ENCODE measurements at regions not wholly inside any gene's neighbourhood (a gene's known extent, or its start where the extent isn't known, plus 50 kb on each side); places are given as distances from the start of the nearest gene placed in this dataset.

- Mint-ChIP-seq H3K4me3 (no peak overlapping the region), H3K27ac (no peak overlapping the region), H3K36me3 (ENCODE audit: low read depth) (no peaks in the 10 kb centered on the region), H3K9me3 (peaks cover 3% of the 10 kb centered on the region), H3K4me1 (ENCODE audit: low read depth) (no peaks in the 10 kb centered on the region), H3K27me3 (peaks cover 19% of the 10 kb centered on the region)
- ChIA-PET CTCF (interaction anchor here (0.6 kb wide), 1 partner anchor 360 kb away, joined by 3 read pairs; no protein-coding TSS in a partner anchor), POLR2A (interaction anchor here (0.7 kb wide), 1 partner anchor 104 kb away, joined by 3 read pairs; no protein-coding TSS in a partner anchor)
- intact Hi-C loops (cut with DNase I, micrococcal nuclease) = no loop called here
- Histone ChIP-seq H3K27ac (ENCODE audit: low read depth in 1 of 2, low read length in 2 of 2) (no peak overlapping the region), H3K9me3 (ENCODE audit: control insufficient read depth in 1 of 2, insufficient read depth in 1 of 2, low read length in 2 of 2) (no peaks in the 10 kb centered on the region), H3K27me3 (ENCODE audit: control insufficient read depth in 1 of 2, insufficient read depth in 2 of 2, low read length in 2 of 2) (no peaks in the 10 kb centered on the region), H3K36me3 (ENCODE audit: insufficient read depth, low read length) (no peaks in the 10 kb centered on the region), H3K4me3 (ENCODE audit: low read length) (no peak overlapping the region), H3K4me1 (ENCODE audit: insufficient read depth, low read length) (no peaks in the 10 kb centered on the region)
- ATAC-seq (ENCODE audit: poor library complexity) (no peak), DNase-seq (peak in 2 of 14 experiments; percentile 3 to 22)
- TF ChIP-seq, protein P1, sequence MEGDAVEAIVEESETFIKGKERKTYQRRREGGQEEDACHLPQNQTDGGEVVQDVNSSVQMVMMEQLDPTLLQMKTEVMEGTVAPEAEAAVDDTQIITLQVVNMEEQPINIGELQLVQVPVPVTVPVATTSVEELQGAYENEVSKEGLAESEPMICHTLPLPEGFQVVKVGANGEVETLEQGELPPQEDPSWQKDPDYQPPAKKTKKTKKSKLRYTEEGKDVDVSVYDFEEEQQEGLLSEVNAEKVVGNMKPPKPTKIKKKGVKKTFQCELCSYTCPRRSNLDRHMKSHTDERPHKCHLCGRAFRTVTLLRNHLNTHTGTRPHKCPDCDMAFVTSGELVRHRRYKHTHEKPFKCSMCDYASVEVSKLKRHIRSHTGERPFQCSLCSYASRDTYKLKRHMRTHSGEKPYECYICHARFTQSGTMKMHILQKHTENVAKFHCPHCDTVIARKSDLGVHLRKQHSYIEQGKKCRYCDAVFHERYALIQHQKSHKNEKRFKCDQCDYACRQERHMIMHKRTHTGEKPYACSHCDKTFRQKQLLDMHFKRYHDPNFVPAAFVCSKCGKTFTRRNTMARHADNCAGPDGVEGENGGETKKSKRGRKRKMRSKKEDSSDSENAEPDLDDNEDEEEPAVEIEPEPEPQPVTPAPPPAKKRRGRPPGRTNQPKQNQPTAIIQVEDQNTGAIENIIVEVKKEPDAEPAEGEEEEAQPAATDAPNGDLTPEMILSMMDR (IDR thresholded peaks at IDR 0.05) = no peak
These were observed 345.6 kb upstream of the THBS1 start for GRCh38 chr15:39235084-39235795.

DNA sequence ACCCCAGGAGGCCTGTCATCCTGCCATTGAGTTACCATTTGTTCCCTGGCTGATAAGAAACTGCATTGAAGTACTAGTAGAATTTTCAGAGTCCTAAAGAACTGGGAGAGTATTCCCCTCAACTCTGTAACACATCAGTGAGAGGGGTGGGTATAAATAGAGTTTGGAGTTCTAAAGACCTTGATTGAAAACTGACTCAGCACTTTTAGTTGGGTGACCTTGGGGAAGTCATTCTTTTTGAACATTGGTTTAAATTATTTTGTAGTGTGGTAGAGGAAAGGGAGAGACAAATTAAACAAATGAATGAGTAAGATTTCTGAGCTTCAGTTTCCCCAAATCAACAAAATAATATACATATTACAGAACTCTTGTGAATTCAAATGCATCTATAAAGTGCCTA is 344.5 kb upstream of the THBS1 start:
- no peaks in the 10 kb centered on the region for H3K36me3 Mint-ChIP-seq (ENCODE audit: low read depth)
- intact Hi-C loops (cut with DNase I, micrococcal nuclease) = no loop called here
- peaks cover 19% of the 10 kb centered on the region for H3K27me3 Mint-ChIP-seq
- H3K27me3 ChIP-seq (ENCODE audit: control insufficient read depth in 1 of 2, insufficient read depth in 2 of 2, low read length in 2 of 2) = no peaks in the 10 kb centered on the region
- ChIA-PET POLR2A (no interaction called here), CTCF (no interaction called here)
- H3K4me3 Mint-ChIP-seq = no peak overlapping the region
- H3K4me1 Mint-ChIP-seq (ENCODE audit: low read depth) = no peaks in the 10 kb centered on the region
- no peaks in the 10 kb centered on the region for H3K9me3 ChIP-seq (ENCODE audit: control insufficient read depth in 1 of 2, insufficient read depth in 1 of 2, low read length in 2 of 2)
- ATAC-seq (ENCODE audit: poor library complexity) (no peak), DNase-seq (no peak)
- no peak overlapping the region for H3K27ac Mint-ChIP-seq
- H3K9me3 Mint-ChIP-seq = peaks cover 3% of the 10 kb centered on the region
- no peak overlapping the region for H3K27ac ChIP-seq (ENCODE audit: low read depth in 1 of 2, low read length in 2 of 2)
- no peaks in the 10 kb centered on the region for H3K36me3 ChIP-seq (ENCODE audit: insufficient read depth, low read length)
- H3K4me1 ChIP-seq (ENCODE audit: insufficient read depth, low read length) = no peaks in the 10 kb centered on the region
- H3K4me3 ChIP-seq (ENCODE audit: low read length) = no peak overlapping the region
- TF ChIP-seq, protein P1 (IDR thresholded peaks at IDR 0.05) = no peak

DNA sequence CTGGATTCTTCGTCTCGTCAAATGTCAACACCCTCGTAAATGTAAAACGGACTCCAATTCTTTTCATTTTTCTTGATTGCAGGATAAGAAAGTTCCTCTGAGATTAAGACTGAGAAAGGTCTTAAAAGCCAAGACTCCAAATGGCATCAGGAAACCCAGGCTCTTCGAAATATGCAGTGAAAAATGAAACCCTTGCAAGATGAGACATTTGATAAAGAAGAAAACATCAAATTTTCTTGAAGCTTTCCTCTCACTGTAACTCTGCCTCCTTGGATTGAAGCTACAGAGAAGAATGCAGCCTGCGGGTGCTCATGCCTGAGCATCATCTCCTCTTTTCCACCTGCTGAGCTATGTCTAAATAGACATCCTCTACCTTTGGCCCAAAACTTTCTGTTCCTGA is 342.4 kb upstream of the THBS1 start:
- Histone ChIP-seq H3K4me3 (ENCODE audit: low read length) (no peak overlapping the region), H3K27me3 (ENCODE audit: control insufficient read depth in 1 of 2, insufficient read depth in 2 of 2, low read length in 2 of 2) (no peaks in the 10 kb centered on the region), H3K27ac (ENCODE audit: low read depth in 1 of 2, low read length in 2 of 2) (no peak overlapping the region), H3K9me3 (ENCODE audit: control insufficient read depth in 1 of 2, insufficient read depth in 1 of 2, low read length in 2 of 2) (no peaks in the 10 kb centered on the region), H3K4me1 (ENCODE audit: insufficient read depth, low read length) (no peaks in the 10 kb centered on the region), H3K36me3 (ENCODE audit: insufficient read depth, low read length) (no peaks in the 10 kb centered on the region)
- Mint-ChIP-seq H3K36me3 (ENCODE audit: low read depth) (no peaks in the 10 kb centered on the region), H3K4me3 (no peak overlapping the region), H3K4me1 (ENCODE audit: low read depth) (no peaks in the 10 kb centered on the region), H3K9me3 (no peaks in the 10 kb centered on the region), H3K27me3 (peaks cover 9% of the 10 kb centered on the region), H3K27ac (no peak overlapping the region)
- ChIA-PET CTCF (no interaction called here), POLR2A (no interaction called here)
- ATAC-seq (ENCODE audit: poor library complexity) = no peak
- TF ChIP-seq, protein P1 (IDR thresholded peaks at IDR 0.05) = no peak
- DNase-seq = no peak
- intact Hi-C loops (cut with DNase I, micrococcal nuclease) = no loop called here

All from CD4-positive, alpha-beta T cell (primary cell).